HG02571 (cell line): ENCODE measurements at regions not wholly inside any gene's neighbourhood (a gene's known extent, or its start where the extent isn't known, plus 50 kb on each side); places are given as distances from the start of the nearest gene placed in this dataset.
"Not testable (repeated sequence)": the region's sequence is repeated elsewhere in the genome, so short reads cannot be mapped to it uniquely, and the experiment has no call there.

Source experiments
- ATAC-seq: cut with Tn5 transposase; IDR thresholded peaks from one replicate; pipeline ENCODE4 v1.9.1; 2021; ENCODE audit warnings: mild to moderate bottlenecking, moderate library complexity; ENCODE audit not compliant: unreplicated experiment

DNA sequence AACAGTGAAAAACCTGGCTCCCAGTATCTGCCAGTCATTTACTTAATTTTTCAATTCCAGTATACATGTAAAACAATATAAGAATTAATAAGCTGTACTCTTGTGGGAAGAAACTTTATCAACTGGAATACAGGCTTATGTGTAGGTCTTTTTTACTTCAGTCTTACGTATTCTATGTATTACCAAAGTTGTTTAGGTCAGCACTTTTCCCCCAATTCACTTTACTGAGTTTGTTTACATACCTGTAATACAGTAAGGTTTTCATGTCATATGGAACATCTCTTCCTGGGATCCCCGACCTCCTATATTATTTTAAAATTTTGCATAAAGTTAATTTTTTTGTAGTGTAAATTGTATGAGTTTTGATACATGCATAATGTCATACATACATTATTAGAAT is 181.8 kb upstream of the OLFM3 start:
- no peak for ATAC-seq

DNA sequence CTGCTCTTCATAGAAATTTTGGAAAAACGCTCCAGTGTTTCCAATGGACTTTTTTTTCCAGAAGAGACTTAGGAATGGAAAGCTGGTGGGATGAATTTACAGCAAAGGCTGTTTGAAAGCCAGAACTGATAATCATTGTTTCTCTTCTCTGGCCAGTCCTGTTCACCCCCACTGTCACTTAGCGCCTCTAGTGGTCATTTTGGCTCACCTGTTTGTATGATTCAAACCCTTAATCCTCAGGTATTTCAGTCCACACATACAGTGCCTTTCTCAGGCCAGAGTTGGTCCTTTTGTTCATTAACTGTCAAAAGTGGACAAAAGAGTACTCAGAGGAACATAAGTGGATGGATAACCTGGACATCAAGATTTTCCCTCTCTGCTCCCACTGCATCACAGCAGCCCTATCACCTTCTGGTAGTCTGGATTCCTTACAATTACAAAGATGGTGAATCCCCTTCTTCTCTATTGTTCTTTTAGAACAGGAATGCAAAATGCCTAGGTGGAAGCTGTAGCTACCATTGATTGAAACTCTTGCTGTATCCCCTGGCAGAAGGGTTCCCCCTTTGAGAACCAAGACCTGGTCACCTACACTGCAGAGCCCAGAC is 177.6 kb upstream of the OLFM3 start:
- peak; percentile 82 for ATAC-seq

DNA sequence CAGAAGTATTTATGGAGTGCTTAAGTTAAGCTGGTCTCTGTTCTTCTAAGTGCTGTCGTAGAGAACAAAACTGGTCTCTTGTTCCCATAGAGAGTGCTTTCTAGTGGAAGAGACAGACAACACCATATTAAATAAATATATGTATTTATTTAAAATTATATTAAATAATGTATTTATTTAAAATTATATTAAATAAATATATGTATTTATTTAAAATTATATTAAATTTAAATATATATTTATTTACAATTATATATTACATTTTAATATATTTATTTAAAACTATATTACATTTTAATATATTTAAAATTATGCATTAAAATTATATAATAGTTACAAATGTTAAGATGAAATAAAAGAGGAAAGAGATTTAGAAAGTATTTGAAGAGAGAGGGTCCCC is 175.5 kb upstream of the OLFM3 start:
- ATAC-seq: no peak

DNA sequence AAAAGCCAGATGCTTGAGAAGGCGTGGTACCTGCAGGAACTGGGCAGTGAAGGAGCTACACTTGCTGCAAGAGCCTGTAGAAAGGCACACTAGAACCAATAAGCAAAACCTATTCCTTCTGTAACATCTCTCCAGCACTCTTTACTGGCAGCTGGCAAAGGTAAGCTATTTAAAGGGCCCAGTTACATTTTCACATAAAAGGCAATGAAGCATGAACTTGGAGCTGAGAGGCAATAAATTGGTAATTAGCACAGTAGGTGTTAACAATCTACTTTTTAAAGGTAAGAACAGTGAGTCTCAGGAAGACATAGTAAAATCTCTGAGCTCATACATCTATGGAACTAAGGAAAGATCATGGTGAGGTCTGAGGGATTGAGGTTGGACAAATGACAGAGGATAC is 167.1 kb upstream of the OLFM3 start:
- ATAC-seq: no peak

DNA sequence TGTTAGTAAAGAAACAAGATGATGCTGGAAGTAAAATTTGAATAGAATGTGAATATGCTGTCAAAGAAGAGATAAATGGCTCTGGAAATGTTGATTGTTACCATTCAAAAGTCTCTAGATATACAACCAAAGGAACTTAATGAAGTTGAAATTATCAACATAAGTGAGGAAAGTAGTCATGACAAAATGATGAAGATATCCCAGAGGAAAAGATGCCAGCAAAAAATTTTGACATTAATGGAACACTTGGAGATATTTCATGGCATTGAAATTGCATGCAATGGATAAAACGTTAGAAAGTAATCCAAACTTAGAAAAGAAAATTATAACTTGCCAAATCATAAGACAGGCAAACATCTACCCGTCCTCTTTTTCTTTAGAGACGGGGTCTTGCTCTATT is 154.5 kb upstream of the OLFM3 start:
- ATAC-seq: no peak

DNA sequence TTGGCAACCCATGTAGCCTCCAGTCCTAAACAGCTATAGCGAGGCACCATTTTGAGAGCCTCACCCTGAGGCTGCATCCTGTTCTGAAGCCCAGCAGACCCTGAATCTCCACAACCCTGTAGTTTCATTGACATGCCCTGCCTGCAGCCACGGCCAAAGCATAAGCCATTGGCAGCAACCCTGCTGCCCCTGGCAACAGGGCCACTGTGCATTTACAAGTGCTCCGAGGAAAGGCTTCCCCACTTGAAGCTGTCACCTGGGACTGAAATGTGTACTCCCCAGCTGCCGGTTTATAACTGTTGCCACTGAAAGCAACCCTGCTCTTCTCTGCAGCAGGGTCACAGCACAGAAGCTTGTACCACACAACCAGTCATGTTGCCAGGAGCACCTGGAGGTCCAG is 124.2 kb upstream of the OLFM3 start:
- ATAC-seq: no peak

DNA sequence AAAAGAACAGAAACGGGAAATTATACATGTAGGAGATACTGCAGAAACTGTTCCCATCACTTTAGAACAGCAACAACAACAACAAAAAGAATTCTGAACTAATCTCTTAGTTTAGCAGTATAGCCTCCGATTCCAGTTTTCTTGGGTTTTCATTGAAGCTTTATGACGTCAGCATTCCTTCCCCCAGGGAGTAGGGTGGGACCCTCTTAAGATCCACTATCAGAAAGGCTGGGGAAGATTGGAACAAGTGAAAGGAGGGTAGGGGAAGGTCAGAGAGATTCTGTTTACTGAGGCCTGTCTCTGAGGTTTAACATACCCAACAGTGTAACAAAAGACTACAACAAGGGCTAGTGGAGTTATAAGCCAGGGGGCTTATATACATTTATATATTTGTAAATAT is 121.4 kb upstream of the OLFM3 start:
- no peak for ATAC-seq

DNA sequence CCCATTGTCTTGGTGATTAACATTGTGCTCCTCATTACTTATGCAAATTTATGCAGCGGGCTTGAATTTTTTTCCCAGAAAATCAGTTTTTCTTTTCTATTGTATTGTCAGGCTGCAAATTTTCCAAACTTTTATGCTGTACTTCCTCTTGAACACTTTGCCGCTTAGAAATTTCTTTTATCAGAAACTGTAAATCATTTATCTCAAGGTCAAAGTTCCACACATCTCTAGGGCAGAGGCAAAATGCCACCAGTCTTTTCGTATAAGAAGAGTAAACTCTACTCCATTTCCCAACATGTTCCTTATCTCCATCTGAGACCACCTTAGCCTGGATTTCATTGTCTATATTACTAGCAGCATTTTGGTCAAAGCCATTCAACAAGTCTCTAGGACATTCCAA is 113.9 kb upstream of the OLFM3 start:
- no peak for ATAC-seq

DNA sequence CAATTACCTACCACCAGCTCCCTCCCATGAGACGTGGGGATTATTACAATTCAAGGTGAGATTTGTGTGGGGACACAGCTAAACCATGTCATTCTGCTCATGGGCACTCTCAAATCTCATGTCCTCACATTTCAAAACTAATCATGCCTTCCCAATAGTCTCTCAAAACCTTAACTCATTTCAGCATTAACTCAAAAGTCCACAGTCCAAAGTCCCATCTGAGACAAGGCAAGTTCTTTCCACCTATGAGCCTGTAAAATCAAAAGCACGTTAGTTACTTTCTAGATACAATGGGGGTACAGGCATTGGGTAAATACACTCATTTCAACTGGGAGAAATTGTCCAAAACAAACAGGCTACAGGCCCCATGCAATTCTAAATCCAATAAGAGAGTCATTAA is 112.8 kb upstream of the OLFM3 start:
- ATAC-seq: not testable (repeated sequence)

DNA sequence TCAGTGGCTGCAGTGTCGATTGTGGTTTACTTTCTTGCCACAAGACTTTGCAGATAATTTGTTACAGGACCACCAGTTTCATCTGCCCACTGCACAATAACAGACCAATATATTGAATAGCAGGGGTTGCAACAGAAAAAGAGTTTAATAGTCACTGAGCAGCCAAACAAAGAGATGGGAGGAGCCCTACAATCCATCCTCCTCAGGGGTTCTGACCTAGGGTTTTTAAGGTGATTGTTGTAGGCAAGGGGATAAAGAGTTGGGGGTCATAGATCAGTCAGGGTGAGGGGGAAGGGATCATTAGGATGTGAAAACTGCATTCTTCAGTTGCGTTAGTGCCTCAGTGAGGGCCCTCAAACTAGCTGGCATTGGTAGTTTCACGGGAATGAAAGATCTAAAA is 110.7 kb upstream of the OLFM3 start:
- no peak for ATAC-seq

DNA sequence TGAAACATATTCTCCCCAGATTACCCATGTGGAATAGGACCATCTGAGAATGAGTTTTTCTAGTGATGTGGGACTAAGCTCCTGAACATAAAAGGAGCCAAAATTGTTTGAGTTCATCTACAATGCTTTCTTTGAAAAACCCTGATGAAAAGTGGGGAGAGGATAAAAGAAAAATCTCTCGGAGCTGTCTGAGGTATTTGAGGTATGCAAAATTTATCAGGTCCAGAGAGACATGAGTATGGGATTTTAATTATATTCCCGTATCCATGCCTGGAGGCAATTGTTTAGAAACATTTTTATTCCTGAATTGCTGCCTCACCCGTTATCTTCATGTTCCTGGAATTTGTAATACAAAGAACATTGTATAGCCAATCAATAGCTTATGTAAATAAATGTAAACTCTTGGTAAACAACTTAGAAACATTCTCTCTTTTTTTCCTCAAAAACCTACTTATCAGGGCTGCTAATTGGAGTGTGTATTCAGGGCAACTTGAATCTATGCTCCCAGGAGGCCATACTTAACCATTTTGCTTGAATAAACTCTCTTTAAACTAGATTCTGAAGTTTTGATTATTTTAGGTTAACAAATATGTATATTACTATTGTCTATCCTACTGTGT is 109.3 kb upstream of the OLFM3 start:
- no peak for ATAC-seq

DNA sequence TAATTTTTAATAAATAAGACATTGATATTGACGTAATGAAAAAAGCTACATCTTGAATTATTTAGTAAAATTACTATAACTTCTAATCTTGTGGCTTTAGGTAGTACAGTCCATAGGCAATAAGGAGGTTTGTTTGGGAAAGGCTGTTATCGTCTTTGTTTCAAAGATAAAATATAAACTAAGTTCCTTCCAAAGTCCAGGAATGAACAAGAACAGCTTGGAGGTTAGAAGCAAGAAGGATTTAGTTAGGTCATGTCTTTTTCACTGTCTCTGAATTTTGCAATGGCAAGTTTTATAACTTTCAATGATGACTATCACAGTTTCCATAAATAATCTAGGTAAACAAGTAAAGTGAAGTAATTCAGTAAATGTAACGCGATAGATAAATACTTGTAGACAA is 106.9 kb upstream of the OLFM3 start:
- ATAC-seq: no peak

DNA sequence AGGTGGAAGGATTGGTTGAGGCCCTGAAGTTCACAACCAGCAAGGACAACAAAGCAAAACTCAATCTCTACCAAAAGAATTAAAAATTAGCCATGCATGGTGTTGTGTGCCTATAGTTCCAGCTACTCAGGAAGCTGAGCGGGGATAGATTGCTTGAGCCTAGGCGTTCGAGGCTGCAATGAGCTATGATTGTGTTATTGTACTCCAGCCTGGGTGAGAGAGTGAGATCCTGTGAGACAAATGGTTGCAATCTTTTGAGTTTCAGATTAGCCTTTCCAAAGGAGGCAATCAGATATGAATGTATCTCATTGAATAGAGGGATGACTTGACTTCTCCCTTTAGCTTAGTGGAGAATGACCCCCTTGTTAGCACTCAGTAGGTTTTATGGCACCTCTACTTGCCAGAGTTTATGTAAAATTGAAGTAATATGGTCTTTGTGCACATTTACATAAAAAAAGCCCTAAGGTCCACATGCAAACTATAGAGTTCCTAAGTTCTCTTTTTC is 105.6 kb upstream of the OLFM3 start:
- ATAC-seq: no peak

DNA sequence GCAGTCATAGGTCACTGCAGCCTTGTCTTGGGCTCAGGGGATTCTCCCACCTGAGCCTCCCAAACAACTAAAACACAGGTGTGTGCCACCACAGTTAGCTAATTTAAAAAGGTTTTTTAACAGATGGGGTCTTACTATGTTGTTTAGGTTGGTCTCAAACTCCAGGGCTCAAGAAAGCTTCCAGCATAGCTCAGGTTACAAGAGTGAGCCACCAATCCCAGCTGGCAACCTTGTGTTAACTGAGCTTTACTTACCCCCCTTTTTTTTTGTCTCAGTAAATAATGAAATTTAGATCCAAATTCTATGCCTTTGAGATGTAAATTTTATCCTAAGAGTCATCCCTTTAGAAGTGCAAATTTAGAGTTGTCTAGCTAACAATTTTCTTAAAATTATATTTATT is 103.9 kb upstream of the OLFM3 start:
- no peak for ATAC-seq

DNA sequence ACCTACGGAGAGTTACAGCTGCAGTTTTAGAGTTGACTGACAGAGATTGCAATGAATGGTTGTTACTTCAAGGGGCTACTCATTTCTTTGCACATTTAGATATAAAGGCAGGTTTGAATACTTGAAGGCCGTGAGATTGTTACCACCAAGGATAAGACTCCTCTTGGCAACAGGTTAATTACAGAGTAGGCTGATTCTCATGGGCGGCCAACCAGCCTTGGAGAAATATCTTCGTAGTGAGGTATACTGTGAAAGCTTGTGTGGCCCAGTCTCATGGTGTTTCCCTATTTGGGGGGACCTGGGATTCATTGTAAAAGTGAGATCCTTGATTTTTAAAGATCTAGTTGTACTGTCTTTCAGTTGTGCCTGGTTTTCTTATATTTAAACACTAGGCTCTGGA is 103.2 kb upstream of the OLFM3 start:
- ATAC-seq: no peak

DNA sequence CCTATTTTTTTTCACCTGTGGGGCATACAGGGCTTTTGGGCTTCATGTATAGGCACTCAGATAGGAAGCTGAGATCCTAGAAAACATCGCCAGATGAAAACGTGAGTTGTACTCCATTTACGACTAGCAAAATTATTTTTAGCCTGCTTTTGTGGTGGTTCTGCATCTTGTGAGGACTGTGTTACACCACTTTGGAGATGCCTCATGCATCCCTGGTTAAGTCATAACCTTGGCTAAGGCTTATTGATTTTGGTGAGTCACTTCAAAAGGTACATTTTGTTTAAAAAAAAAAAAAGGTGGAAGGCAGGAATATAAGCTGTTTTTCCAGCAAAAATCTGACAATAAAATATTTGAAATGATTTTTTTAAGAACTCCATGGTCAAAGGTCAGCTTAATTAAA is 101.8 kb upstream of the OLFM3 start:
- no peak for ATAC-seq

DNA sequence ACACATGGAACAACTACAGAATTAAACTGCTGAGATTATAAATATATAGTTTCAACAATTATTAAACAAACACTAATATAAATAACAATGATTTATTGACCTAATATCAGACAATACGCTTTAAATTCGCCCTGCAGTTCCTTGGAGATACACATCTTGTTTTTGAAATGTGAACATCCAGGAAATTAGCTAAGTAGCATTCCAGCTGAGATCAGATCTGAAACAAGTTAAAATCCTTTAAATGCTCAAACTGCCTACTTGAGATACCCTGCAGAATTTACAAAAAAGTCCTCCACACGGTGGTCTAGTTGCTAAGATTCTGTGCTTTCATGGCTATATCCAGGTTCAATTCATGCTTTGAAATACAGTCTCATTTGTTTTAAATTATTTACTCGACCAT is 101.4 kb upstream of the OLFM3 start:
- ATAC-seq: no peak

DNA sequence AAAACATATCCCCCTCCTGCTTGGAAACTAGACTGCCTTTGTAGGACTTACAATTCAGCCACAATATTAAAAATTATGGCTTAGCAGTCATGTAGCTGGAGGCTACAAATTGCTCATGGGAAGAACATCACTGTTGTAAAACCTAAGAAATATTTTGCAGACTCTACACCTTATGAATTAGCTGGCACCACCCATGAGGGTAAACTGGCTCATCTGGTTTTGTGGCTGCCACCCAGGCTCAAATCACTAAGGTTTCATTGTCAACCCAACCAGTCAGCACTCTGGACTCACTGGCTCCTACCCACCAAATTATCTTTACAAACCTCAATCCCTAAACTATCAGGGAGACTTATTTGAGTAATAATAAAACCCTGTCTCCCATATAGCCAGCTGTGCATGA is 100.7 kb upstream of the OLFM3 start:
- ATAC-seq: no peak

DNA sequence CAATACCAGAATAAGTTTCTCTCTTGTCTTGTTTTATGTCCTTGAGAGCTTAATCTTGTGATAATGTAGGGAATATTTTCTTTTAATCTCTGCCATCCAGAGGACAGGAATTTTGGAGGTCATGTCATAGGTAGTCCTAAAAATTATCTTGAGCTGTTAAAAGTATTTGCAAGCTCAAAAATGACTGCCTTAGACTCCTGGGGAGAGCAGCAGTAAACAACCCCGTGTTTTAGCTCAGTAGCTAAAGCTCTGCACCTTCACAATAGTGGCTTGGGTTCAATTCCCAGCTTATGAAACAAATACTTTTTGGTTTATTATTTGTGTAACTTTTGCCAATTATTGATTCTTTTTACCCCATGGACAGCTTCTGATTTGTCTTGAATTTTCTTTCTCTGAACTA is 99.4 kb upstream of the OLFM3 start:
- ATAC-seq: no peak

DNA sequence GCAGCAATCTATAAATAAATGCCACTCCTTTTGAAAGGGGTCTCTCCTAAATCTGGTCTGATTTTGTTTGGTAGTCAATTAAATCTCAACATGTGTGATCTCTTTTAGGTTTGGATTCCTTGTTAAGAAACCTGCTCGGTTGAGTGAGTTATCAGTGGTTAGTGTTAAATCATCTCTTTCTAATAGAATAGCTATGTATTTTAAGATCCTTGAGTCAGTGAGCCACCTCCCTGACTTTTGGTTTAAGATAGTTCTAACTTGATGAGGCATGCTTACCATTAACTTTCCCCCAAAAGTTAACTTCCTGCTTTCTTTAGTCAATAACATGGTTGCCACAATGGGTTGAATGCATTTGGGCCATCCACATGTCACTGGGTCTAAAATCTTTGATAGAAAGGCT is 93.1 kb upstream of the OLFM3 start:
- ATAC-seq: no peak

DNA sequence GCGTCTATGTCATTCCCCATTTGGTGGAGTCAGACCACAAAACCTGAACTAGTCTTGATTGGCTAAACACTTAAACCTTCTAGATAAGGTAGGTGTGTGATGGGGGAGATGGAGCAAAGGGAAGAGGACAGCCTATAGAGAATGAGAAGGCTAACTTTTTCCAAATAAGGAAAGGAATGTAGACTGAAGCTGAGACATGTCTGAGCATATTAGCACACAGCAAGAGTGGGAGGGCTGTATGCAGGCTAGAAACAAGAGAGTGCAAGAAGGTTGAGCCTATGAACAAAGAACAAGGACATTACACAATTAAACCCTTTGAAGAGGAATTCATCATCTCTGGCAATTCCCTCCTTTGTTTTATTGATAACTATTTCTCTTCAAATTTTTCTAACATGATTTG is 89.2 kb upstream of the OLFM3 start:
- ATAC-seq: no peak

DNA sequence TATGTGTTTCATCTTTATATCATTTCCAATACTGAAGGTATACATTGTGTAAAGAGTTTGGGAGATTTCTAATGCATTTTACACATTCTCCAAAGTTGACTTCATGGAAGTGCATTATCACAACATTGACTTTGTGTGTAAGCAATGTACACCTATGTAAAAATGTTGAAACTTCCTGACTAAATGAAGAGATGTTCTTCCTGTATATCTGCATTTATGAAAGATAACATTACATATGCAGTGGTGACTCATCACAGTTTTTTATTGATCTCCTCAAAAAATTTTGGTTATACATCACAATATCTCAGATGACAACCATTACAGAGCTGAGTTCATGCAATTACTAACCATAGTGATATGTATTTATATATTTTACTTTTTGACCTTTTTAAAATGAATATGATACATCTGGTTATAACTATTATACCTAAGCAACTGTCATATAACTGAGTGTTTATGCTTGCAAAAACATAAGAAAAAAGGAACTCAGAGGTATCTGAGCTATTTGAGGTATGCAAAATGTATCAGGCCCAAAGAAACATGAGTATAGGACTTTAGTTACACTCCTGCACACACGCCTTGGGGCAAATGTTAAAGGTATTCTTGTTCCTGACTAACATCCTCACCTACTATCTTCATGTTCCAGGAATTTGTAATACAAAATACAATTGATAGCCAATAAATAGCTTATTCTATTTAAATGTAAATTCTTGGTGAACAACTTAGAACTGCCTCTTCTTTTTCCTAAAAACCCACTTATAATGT is 88.2 kb upstream of the OLFM3 start:
- no peak for ATAC-seq
